Breast epithelium (tissue), 3 donors: ENCODE measurements at regions not wholly inside any gene's neighbourhood (a gene's known extent, or its start where the extent isn't known, plus 50 kb on each side); places are given as distances from the start of the nearest gene placed in this dataset.

Source experiments
- CTCF ChIP-seq, 3 donors: fragments of 450-650 bp; IDR thresholded peaks; one replicate each; pipeline ENCODE4 v1.5.1; 2016 to 2017; ENCODE audit warnings: antibody characterized with exemption in 3 of 3, mild to moderate bottlenecking in 3 of 3, moderate library complexity in 3 of 3
- POLR2A ChIP-seq: fragments of 450-650 bp; IDR thresholded peaks from one replicate; pipeline ENCODE4 v1.6.1; 2016; ENCODE audit warnings: antibody characterized with exemption, mild to moderate bottlenecking, moderate library complexity

DNA sequence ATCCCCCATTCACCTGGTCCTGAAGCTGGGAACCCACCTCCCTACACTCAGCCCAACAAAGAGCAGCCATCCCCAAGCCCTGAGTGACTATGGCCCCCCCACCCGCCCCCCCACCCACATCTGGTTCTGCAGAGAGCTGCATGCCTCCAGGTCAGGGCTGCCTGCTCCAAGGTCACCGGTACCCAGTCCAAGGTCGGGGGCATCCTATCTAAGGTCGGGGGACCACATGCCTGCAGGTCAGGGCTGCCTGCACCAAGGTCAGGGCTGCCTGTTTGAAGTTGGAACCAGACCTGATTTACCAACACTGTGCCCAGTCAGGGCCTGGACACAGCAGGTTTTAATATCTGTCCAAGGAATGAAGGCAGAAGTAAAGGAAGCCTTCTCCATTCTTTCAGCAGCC is 66.1 kb upstream of the GPC1 start:
- TF ChIP-seq CTCF (IDR thresholded peaks at IDR 0.05) = no peak
- TF ChIP-seq POLR2A = no peak
